NT2/D1 (cell line): ENCODE measurements at regions not wholly inside any gene's neighbourhood (a gene's known extent, or its start where the extent isn't known, plus 50 kb on each side); places are given as distances from the start of the nearest gene placed in this dataset.

Experiments
- SUZ12 ChIP-seq: IDR thresholded peaks from 2 replicates; pipeline ENCODE4 v1.6.1; 2011; ENCODE audit not compliant: insufficient read length, insufficient read depth; ENCODE audit errors: extremely low read depth
- YY1 ChIP-seq: IDR thresholded peaks from 2 replicates; pipeline ENCODE4 v1.6.1; 2011; ENCODE audit not compliant: insufficient read length, insufficient read depth
- ZNF274 ChIP-seq: IDR thresholded peaks from 2 replicates; pipeline ENCODE4 v1.6.1; 2011; ENCODE audit warnings: mild to moderate bottlenecking, low read depth, low read length

- no peak for TF ChIP-seq SUZ12
- no peak for TF ChIP-seq YY1
- no peak for TF ChIP-seq ZNF274
Measured at GRCh38 chr21:35386491-35387079, 337.5 kb upstream of the RUNX1 start.
